SK-N-SH (cell line): ENCODE measurements at regions not wholly inside any gene's neighbourhood (a gene's known extent, or its start where the extent isn't known, plus 50 kb on each side); places are given as distances from the start of the nearest gene placed in this dataset.

ENCODE experiments used
- MAX ChIP-seq: IDR thresholded peaks from 2 replicates; pipeline ENCODE4 v1.4.0; 2012; ENCODE audit warnings: low read depth
- PBX3 ChIP-seq: IDR thresholded peaks from 2 replicates; pipeline ENCODE4; 2012

GRCh38 chr3:110101361-110101760 lies 764.0 kb upstream of the DPPA4 start:
- no peak for TF ChIP-seq MAX
- TF ChIP-seq PBX3 = no peak
